Hippocampal formation (tissue), 2 donors: ENCODE measurements at regions not wholly inside any gene's neighbourhood (a gene's known extent, or its start where the extent isn't known, plus 50 kb on each side); places are given as distances from the start of the nearest gene placed in this dataset.
"Not testable (repeated sequence)": the region's sequence is repeated elsewhere in the genome, so short reads cannot be mapped to it uniquely, and the experiment has no call there.

Source experiments
- DNase-seq, 2 donors: peaks; one replicate each; lab custom pipeline; 2025; lab: John Stamatoyannopoulos, UW

DNA sequence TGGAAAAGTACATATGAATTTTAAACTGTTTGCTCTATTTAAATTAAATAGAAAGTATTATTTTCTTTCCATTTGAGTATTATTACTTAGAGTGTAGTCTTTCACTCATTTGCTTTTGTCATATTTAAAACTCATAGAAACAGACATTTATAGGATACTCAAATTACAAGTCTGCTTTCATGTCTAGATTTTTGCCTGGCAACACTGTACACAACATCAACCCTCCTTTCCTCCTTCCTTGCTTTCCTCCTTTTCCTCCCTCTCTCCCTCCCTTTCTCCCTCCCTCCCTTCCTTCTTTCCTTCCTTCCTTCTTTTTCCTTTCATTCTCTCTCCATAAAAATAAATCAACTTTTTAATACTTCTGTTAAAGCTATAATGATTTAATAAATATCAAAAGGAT is 2361.2 kb downstream of the ARAP2 start:
- no peak for DNase-seq

DNA sequence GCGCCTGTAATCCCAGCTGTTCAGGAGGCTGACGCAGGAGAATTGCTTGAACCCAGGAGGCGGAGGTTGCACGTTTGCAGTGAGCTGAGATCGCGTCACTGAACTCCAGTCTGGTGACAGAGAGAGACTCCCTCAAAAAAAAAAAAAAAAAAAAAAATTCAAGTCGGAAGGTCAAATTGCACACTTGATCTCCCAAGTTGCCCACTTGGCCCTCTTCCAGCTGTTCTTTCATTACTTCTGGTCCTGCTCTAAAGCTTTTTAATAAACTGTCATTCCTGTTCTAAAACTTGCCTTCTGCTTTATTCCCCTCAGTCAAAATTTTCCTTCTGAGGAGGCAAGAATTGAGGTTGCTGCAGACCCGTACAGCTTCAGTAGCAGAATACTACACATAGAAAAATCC is 2358.0 kb downstream of the ARAP2 start:
- DNase-seq: no peak

DNA sequence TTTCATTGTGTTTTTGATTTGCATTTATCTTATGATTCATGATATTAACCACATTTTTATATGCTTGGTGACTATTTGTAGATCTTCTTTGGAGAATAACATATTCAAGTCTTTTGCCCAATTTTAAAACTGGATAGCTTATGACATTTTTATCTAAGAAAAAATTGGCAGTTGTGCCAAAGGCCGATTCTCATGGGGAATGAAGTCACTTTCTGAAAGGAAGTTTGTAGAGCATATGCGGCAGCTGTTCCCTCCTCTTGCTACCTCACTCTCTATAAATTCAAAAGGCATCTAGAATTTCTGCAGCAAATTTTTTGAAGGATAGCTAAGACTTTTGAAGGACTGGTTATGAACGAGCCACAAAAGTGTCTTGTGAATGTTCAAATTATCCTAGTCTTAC is 2353.5 kb downstream of the ARAP2 start:
- no peak for DNase-seq

DNA sequence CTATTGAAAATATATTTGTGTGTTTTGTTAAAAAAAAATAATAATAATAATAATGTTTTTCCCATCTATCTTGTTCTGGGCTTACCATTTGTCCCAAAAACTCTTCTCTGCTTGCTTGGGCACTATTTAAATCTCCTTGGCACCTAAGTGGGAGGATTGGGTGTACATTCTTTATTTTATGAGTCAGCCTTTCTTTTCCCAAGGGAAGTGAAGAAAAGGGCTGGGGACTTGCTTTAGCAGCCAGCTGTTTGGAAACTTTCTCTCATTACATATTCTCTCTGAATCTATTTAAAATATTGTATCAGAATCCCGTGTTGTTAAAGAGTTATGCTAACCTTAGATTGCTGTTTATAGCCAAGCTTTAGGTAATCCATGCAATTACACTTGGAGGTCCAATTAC is 2332.4 kb downstream of the ARAP2 start:
- DNase-seq: no peak

DNA sequence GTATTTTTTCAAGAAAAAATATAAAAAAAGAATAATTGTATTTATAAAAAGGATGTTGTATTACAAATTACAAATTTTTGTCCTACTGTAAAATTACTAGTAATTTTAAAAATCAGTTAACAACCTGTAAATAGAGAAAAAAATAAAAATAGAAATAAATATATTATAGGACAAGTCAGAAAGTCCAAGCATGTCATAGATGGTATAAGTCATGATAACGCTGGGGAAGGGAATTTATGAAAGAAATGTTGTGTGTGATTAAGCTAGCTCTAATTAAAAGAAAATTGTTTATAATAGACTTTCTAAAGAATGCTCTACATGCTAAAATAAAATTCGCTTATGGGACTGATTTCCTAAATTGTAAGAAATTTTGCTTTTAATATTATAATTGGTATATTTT is 2329.9 kb downstream of the ARAP2 start:
- no peak for DNase-seq

DNA sequence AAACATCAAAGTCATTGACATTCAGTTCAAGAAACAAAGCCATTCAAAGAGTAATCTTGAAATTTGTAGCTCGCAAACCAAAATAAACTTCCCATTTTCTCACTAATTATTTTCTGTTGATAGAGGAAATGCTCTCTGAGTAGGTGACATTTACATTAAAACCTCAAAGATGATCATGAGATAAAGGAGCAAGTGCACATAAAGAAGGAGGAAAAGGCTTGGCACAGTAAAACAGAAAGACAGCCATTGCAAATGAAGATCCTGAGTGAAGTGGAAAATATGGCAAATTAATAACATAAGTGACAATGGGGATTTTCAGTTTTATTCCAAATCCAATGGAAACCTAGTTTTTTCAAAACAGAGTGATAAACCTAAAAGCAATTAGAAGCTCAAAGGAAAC is 2320.8 kb downstream of the ARAP2 start:
- no peak for DNase-seq

DNA sequence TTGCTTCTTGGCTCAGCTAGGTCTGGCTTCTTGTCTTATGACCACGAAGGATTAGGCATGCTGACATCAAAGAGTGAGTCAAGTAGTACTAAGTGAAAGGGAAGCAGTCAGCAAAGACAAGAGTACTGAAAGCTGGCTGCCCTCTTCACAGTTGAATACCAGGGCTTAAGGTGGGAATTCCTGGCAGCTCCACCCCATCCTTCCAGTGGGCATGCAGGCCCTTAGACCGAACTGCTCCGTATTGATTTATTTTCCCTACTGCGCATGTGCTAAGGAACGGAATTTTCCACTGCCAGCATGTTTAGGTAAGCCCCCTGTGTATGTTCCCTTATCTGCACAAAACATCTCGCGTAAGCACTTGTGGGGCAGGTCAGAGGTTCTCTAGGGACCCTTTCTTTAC is 2320.1 kb downstream of the ARAP2 start:
- no peak for DNase-seq

DNA sequence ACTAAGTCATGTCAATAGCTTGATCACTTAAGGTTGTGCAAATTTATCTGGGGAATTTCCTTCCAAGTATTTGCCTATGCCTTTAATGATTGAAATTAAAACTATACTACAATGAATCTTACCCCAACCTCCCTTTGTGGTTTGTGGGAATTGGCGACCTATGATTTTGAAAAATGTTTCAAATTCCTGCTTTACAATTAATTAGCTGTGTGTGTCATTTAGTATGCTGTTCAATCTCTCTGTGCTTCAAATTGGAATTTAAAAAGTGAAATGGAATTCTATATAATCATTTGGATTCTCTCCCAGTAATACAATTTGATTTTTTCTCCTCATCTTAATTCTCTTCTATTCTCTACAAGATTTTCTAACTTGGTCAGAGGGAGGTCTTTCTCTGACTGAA is 2319.5 kb downstream of the ARAP2 start:
- no peak for DNase-seq

DNA sequence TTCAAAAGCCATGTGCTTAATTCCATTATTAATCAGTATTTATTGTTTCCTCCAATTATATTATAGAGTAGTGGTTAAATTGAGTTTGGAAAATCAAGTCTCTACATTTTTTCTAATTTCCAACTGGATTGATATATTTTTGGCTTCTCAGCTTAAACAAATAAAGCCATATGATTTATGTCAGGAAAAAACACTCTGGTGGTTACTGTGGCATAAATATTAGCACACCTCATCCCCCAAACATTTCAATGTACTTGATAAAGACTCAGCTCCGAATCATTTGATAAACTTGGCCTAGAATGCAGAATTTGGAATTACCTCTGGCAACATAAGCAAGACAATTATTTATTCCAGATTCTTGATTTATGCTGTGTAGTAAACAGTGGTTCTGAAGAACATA is 2313.8 kb downstream of the ARAP2 start:
- no peak for DNase-seq

DNA sequence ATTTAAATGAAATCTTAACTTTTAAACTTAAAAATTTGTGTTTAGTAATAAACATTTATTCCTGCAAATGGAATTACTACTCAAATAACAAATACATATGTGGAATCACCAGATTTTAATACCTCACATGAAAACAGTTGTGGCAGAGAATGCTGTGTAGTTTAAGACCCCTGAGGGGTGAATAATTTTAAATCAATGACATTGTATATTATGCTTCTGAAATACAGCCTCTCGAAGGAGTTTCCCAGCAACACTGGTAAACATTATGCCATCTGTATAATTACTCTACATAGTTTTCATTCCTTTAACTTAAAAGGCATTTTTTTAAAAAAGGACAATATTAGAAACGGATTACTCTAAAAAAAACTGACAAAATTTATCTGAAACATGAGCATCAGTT is 2313.3 kb downstream of the ARAP2 start:
- no peak for DNase-seq

DNA sequence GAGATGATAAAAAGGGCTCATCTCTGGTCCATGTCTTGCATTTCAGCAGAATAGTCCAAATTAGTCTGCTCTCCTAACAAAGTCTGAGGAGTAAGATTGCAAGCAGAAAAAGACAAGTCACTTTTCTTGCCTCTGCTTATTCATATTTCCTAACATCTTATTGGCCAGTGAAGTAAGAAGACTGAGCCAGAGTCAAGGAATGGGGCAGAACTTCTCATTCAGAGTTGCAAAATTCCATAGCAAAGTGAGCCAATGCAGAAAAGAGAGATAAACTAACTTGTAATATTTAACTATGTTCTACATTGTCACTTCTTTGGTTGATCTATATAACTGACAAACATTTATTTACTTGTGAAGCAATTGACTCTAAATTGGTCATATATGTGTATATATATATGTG is 2304.0 kb downstream of the ARAP2 start:
- no peak for DNase-seq

DNA sequence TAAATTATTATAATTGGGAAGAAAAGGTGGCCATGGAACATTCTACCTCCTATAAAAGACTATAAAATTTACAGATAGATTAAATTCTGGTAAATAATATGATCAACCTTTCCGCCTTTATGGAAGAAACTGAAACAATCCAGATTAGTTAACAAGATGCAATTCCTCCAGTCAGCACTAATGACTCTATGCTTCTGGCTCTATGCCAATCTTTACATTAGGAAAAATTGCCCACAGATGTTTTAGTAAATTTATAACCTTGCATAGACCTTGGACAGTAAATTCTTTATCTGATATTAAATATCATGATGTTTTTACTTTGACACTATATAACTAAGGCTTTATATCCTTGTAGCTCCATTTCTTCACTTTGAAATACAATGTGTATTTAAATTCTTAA is 2302.5 kb downstream of the ARAP2 start:
- no peak for DNase-seq

DNA sequence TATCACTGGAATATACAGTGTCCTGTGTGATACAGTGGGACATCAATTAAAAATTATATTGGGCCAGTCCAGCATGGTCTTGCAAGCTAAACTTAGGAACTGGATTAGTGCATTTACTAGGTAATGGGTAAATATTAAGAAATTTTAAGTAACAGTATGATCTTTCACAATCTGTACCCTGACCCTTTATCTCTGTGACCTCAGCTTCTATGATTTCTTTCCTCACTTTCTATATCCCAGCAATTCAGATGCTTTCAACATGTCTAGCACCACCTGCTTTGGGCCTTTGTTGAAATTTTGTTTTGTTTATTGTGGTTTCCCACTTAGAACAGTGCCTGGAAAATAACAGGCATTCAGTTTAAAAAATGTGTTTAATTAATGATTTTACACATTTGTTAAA is 2295.4 kb downstream of the ARAP2 start:
- no peak for DNase-seq

DNA sequence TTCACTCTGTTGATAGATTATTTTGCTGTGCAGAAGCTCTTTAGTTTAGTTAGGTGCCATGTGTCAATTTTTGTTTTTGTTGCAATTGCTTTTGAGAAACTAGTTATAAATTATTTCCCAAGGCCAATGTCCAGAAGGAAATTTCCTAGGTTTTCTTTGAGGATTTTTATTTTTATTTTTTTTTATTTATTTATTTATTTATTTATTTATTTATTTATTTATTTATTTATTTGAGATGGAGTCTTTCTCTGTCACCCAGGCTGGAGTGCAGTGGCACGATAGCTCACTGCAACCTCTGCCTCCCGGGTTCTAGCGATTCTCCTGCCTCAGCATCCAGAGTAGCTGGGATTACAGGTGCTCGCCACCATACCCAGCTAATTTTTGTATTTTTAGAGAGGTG is 2290.5 kb downstream of the ARAP2 start:
- not testable (repeated sequence) for DNase-seq

DNA sequence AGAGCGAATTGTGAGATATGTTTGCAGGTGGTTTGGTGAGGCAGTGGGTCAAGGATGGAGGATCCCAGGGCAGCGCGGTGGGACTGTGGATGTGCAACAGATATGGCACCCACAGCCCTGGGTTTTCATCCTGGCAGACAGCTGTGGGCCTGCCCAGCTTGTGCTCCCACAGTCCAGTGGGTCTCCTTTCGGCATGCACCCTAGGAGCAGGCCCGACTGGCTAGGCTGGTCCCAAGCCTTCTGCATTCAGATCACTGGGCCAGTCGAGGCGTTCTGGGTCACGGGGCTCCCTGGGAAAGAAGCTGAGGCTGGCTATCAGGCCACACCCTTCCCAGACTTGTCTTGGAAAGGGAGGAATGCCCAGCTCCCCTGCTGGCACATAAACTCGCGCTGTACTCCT is 2289.6 kb downstream of the ARAP2 start:
- DNase-seq: no peak

DNA sequence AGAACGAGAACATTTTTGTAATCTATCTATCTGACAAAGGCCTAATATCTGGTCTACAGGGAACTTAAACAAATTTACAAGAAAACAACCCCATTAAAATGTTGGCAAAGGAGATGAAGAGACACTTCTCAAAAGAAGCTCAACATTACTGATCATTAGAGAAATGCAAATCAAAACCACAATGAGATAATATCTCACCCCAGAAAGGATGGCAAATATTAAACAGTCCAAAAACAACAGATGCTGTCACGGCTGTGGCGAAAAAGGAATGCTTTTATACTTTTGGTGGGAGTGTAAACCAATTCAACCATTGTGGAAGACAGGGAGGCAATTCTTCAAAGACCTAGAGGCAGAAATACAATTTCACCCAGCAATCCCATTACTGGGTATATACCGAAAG is 2284.8 kb downstream of the ARAP2 start:
- no peak for DNase-seq

DNA sequence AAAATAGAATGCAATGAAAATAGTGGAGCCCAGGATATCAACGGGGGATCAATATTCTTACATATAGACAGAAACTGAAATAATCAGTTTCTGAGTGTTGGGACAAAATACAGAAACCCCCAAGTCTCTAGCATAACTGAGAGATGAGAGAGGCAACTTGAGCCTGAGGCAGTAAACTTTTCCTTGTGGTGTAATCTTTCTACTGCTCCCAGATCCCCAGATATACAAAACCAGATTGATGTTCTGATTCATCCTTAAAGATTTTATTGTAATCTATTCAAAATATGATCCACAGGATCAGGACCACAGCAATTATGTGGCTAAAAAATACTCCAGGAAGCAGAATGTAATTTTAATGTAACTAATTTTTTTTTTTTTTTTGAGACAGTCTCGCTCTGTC is 2282.6 kb downstream of the ARAP2 start:
- no peak for DNase-seq

DNA sequence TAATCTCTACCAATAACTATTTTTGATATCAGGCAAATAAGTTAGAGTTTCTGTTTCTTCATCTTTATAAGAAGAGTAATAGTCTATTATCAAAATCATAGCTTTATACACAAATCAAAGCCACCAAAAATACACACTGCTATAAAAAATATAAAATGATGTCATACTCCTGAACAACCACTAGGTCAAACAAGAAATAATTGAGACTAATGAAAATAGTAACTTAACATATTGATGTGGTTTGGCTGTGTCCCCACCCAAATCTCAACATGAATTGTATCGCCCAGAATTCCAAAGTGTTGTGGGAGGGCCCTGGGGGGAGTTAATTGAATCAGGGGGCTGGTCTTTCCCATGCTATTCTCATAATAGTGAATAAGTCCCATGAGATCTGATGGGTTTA is 2277.5 kb downstream of the ARAP2 start:
- no peak for DNase-seq

DNA sequence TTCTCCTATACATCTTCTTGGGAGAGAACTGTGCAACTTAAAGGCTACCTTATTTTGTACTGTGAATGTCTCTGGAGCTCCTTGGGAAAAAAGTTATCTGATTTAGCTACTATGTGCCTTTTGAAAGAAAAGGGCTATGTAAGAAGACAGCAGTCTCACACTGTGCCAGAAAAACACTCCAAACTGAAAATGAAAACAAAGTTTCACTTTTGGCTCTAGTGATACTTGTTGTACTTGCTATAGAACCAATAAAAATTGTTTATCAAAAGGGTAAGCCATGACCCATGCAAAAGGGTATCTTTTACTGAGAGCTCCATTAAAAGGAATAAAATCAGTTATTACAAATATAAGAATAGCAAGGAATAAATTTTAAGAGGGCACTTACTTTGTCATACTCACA is 2270.0 kb downstream of the ARAP2 start:
- DNase-seq: no peak

DNA sequence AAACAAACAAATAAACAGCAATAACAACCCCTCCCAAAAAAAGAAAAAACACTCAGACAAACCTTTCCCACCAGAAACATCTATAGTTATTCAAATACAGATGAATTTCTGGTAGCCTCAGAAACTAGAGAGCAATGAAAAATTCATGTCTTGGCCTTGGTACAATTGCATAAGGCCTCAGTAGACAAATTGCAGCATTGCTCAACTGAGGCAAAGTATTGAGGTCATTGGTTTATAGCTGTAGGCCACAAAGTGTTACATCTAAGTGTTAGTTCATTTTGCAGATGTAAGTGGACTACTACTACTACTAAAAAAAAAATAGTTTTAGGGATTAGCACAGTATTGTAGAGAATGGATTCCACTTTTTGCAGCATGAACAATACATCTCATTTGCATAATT is 2268.3 kb downstream of the ARAP2 start:
- no peak for DNase-seq

DNA sequence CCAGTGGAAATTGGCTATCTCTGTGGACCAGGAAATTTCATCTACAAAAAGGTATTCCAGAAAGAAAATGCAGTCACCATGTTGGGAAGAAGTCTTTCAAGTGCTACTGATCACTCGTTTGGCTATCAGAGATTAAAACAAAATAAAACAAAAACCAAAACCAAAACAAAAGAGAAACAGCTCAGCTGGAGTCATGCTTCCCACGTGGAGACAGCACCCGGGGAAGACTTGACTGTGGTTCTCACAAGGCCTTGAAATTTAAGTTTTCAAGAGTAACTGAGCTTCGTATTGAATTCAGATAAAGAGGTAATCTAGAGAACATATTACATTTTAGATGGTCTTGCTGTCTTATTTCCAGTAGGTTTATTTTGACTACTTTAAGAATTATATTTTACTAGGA is 2264.5 kb downstream of the ARAP2 start:
- not testable (repeated sequence) for DNase-seq

DNA sequence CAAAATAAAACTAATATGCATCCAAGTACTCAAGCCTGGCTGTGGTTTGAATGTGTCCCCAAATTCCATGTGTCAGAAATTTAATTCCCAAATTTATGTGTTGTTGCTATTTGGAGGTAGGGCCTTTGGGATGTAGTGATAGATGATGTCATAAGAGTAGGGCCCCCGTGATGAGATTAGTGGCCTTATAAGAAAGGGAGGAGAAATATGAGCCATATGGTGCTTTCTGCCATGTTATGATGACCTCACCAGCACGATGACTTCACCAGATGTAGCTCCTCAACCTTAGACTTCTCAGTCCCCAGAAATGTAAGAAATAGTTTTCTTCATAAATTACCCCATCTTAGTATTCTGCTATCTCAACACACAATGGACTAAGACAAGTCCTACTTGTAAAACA is 2264.0 kb downstream of the ARAP2 start:
- no peak for DNase-seq

DNA sequence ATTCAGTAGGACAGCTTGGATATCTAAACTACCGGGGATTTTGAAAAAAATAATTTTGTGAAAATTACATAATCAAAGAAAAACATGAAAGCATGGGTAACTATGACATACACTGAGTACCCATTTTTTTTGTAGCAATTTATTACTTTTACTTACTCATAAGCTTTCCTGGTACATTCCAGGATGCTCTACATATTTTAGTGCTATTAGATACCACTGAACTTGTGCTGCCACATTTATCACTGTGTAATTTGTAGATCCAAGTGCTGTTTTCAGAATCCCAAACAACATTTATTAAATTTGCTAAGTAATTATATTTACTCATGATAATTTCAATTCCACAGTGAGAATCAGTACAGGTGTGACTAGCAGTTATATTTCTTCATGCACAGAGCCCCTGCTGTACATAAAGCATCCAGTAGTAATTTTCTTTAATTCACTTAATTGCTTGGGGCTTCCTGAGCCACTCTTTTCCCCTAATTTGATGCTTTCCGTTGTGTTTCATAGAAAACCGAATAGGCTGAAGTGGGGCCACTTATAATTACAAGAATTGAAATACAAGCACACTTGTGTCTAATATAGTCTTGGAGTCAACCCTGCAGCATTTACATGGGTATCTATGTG is 2254.4 kb downstream of the ARAP2 start:
- DNase-seq: no peak

DNA sequence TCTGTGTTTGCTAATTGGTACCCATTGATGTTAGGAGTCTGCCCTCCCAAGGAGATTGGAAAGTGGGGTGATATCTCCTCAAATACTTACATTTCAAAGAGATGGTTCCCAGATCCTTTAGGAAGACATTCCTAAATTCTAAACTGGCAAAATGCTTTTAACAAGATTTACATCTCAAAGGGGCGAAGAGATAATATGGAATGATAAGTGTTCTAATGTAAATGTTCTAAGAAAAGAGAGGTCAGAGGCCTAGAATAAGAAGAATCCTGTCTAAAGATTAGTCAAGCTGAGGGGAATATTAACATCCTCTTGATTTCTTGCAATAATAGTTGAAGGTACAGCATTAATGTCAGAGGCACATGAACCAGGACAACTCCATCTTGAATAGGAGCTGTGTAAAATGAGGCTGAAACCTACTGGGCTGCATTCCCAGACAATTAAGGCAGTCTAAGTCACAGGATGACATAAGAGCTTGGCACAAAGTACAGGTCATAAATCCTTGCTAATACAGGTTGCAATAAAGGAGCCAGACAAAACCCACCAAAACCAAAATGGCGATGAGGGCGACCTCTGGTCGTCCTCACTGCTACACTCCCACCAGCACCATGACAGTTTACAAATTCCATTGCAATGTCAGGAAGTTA is 2248.1 kb downstream of the ARAP2 start:
- DNase-seq: no peak
